ENCODE measurements at regions not wholly inside any gene's neighbourhood (a gene's known extent, or its start where the extent isn't known, plus 50 kb on each side); places are given as distances from the start of the nearest gene placed in this dataset.

DNA sequence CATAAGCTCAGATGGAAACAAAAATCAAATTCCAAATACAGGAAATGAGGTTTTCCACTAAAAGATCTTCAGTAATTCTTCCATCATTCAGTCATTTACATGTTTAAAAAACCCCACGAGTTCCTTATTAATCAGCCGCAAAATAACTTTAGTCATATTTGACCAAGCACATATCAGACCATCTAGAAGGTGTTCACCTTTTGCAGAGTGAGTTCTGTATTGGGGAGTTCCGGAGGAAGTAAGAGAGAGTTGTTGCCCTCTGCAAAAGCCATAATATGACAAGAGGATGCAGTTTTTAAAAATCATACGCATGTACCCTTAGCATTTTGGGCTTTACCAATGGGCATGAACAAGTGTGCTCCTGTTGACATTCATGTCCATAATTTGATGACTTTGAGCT is 61.6 kb downstream of the CCR1 start:
- DNase-seq: no peak

DNA sequence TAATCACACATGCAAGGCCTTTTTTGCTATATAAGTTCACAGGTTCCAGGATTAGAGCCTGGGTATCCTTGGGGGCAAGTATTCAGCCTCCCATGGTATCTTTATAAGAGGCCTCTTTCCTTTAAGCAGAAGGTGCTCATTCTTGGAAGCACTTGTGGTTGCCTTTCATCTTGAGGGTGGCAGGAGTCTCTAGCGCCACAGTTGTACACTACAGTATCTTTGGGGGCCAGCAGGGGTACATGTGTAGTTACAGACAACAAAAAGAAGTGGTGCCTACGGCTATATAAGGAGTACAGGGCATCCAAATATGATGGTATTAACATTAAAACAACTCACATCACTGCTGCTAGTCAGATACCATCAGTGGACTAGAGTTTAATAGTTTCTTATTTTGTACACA is 62.1 kb downstream of the CCR1 start:
- DNase-seq: no peak

DNA sequence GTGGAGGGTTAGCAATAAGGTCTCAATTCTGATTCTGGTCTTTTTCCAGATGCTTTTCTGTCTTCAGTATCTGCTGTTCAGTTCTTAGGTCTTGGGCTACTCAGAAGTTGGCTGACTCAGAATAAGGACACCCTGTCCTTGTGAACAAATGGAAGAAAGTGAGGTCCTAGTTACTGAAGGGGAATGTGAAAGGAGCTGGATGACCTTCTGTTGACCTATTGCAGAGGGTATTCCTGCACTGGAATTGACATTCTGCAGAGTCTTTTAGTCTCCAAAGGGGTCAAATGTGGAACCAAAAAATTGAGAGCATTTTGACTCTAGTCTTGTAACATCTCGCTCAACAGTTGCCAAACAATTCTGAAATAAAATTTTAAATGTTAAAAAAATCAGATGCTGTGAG is 63.0 kb downstream of the CCR1 start:
- no peak for DNase-seq

- no peak for DNase-seq
Observed at GRCh38 chr3:46143951-46144473, 64.1 kb downstream of the CCR1 start.

GRCh38 chr3:46141813-46142212 is 66.3 kb downstream of the CCR1 start:
- DNase-seq: no peak

DNA sequence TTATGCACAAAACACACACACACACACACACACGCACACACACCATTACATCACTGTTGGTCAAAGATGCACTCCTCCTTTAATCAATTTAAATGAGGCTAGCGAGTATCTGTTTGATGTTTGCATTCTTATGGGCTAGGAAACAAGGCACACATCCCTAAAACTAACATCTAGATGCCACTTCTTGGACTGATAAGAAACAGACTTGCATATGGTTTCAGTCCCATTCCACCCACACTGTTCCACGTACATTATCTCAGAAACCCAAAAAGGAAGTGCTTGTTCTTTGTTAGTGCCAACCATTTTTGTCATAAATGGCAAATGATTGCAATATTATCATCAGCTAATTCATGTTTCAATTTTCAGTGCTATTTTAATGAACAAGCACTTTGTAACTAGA is 69.5 kb downstream of the CCR1 start:
- no peak for DNase-seq

DNA sequence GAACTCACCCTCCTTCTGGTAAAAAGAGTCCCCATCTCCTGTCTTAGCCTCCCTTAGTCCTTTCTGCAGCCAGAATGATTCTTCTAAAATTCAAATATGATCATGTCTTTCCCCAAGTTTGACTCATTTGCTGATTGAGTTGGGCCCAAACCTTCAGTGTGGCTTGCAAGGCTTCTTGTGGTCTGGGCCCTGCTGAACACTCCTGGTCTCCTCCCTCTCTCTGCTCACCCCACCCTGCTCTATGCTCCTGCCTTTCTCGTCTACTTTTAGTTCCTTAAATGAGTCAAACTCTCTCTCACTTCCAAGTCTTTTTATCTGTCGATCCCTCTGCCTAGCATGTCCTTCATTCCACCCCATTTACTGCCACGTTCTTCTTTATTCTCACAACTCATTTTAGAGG is 72.6 kb downstream of the CCR1 start:
- no peak for DNase-seq

DNA sequence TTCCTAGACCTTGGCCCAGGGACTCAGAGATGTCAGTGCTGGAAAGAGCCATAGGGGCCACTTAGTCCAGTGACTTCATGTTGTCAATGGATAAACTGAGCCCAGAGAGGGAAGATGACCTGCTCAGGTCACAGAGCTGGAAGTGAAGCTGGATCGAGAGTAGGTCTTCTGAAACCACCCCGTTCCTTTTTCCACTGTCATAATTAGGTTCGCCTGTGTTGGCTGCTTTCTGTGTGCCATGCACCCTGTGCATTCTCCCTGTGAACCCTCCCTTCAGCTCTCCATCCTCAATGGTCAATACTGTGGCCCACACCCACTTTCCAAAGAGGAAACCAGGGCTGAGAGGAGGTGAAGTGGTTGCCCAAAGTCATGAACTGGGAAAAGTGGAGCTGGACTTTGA is 74.8 kb downstream of the CCR1 start:
- DNase-seq: no peak

DNA sequence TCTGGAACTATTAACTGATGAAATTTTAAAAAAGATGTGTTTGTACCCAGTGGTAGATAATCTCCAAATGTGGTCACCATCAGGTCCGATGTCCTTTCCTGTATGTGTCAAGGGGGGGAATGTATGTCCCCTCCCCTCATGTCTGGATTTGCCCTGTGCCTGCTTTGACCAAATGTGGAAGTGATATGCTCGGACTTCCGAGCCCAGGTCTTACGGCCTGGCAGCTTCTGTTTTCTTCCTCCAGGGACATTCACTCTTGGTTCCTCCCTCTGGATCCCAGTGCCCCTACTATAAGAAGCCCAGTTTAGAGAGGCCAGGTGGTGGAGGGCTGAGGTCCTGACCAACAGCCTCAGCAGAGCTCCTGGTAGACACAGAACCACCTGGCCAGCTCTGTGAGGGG is 75.5 kb downstream of the CCR1 start:
- no peak for DNase-seq

GRCh38 chr3:46131884-46132450 is 76.1 kb downstream of the CCR1 start:
- DNase-seq: no peak

GRCh38 chr3:46130631-46131310 is 77.3 kb downstream of the CCR1 start:
- DNase-seq: no peak

GRCh38 chr3:46129588-46130272 is 78.4 kb downstream of the CCR1 start:
- no peak for DNase-seq

DNA sequence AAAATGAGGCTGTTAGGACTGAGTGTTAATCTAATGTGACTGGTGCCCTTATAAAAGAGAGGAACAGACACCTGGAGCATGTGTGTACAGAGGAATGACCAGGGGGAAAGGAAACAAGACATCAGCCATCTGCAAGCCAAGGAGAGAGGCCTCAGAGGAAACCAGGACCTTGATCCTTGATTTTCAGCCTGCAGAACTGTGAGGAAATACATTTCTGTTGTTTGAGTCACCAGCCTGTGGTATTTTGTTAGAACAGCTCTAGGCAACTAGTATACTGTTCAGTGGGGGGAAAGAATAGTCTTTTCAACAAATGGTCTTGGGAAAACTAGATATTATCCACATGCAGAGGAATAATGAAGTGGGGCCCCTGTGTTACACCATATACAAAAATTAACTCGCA is 80.6 kb downstream of the CCR1 start:
- no peak for DNase-seq

- DNase-seq: no peak
Observed at GRCh38 chr3:46124216-46125177, 83.6 kb downstream of the CCR1 start.

DNA sequence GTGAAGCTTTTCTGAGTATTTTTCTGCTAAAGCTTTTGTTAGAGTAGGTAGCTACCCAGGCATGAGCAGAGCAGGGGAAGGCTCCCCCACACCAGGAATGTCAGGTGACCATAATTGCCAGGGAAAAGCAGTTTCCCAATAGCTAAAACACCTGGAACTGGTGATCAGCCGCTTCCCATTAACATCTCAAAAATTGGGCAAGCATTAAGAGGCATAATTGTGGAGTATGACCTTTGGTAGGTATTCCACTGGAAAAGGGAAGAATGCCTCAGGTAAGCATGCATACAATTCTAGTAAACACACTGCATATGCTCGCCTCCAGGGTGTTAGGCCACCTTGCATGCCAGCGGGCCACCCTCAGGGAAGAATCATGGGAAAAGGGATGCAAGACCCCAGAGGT is 84.5 kb downstream of the CCR1 start:
- DNase-seq: no peak

GRCh38 chr3:46122091-46122490 is 86.0 kb downstream of the CCR1 start:
- DNase-seq: no peak

DNA sequence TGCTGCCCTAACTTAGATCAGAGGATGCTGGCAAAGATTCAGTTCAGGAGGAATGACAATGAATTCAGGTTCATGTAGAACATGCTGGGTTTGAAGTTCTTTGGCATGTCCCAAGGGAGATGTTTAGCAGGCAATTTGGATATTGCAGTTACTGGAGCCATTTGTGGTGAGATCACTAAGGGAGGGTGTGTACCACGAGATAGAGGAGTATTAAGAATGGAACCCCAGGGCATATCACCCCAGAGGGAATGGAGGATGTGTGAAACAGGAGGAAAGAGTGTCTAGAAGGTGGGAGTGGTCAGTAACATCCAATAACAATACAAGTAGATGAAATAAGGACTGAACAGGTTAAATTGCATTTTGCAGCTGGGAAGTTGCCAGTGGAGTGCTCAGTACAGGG is 87.1 kb downstream of the CCR1 start:
- no peak for DNase-seq

- no peak for DNase-seq
Observed at GRCh38 chr3:46119709-46120498, 88.2 kb downstream of the CCR1 start.

DNA sequence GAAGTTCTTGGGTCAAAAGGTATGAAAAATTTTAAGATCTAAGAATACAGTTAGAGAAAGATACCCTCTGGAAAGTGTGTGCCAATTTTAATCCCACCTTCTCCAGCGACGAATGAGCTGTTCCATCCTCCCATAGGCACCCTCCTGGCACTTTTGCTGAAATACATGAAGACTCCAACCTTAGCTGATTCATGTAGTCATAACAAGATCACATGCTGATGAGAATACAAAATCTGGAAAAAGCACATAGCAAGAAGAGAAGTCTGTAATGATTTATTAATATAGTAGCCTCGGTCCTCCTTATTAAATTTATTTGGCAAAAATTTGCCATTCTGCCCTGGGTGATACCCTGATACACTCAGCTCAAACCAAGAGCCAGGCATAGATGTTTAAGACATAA is 88.9 kb downstream of the CCR1 start:
- no peak for DNase-seq

GRCh38 chr3:46116996-46117395 is 89.7 kb upstream of the XCR1 start:
- no peak for DNase-seq

GRCh38 chr3:46114323-46114988 is 87.2 kb upstream of the XCR1 start:
- no peak for DNase-seq

DNA sequence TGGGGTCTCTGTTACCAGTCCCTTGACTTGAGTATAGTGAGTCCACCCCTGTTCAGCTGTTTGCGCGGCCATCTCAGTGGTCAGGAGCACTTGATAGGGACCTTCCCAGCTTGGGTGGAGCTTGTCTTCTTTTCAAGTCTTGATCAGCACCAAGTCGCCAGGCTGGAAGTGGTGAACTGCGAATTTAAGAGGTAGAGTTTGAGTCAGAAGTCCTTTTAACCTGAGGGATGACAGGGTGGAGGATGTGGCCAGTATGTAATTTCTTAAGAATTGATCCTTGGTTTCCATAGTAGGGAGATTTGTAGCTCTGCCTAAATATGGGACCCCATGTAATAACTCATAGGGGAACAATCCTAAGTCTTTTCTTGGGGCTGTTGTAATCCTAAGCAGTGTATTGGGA is 86.3 kb upstream of the XCR1 start:
- no peak for DNase-seq

Data from NCI-H2171 treated with DMSO at 0.1 percent for 48 hours (cell line).